ENCODE measurements at regions not wholly inside any gene's neighbourhood (a gene's known extent, or its start where the extent isn't known, plus 50 kb on each side); places are given as distances from the start of the nearest gene placed in this dataset.
"Not testable (repeated sequence)": the region's sequence is repeated elsewhere in the genome, so short reads cannot be mapped to it uniquely, and the experiment has no call there.

GRCh38 chr6:120805276-120805675 is 529.0 kb downstream of the TBC1D32 start:
- DNase-seq (ENCODE audit: low spot score), result peak; percentile 29

- DNase-seq (ENCODE audit: low spot score), result no peak
These were observed 529.7 kb downstream of the TBC1D32 start for GRCh38 chr6:120804612-120805011.

- no peak for DNase-seq (ENCODE audit: low spot score)
These were observed 547.6 kb downstream of the TBC1D32 start for GRCh38 chr6:120786682-120787081.

- no peak for DNase-seq (ENCODE audit: low spot score)
These were observed 548.0 kb downstream of the TBC1D32 start for GRCh38 chr6:120786256-120786655.

- no peak for DNase-seq (ENCODE audit: low spot score)
These were observed 548.7 kb downstream of the TBC1D32 start for GRCh38 chr6:120785459-120786086.

- no peak for DNase-seq (ENCODE audit: low spot score)
These were observed 554.8 kb downstream of the TBC1D32 start for GRCh38 chr6:120779441-120779840.

- DNase-seq (ENCODE audit: low spot score), result no peak
These were observed 558.6 kb downstream of the TBC1D32 start for GRCh38 chr6:120775698-120776097.

GRCh38 chr6:120774275-120774674 is 560.0 kb downstream of the TBC1D32 start:
- DNase-seq (ENCODE audit: low spot score), result peak; percentile 22

GRCh38 chr6:120771019-120771418 is 563.3 kb downstream of the TBC1D32 start:
- no peak for DNase-seq (ENCODE audit: low spot score)

GRCh38 chr6:120764312-120764711 is 570.0 kb downstream of the TBC1D32 start:
- DNase-seq (ENCODE audit: low spot score), result peak; percentile 2

GRCh38 chr6:120759570-120759969 is 574.7 kb downstream of the TBC1D32 start:
- DNase-seq (ENCODE audit: low spot score), result no peak

- DNase-seq (ENCODE audit: low spot score), result not testable (repeated sequence)
These were observed 585.7 kb downstream of the TBC1D32 start for GRCh38 chr6:120748574-120748973.

- DNase-seq (ENCODE audit: low spot score), result no peak
These were observed 597.5 kb downstream of the TBC1D32 start for GRCh38 chr6:120736740-120737139.

- DNase-seq (ENCODE audit: low spot score), result peak; percentile 29
These were observed 598.6 kb downstream of the TBC1D32 start for GRCh38 chr6:120735641-120736040.

- DNase-seq (ENCODE audit: low spot score), result no peak
These were observed 623.0 kb downstream of the TBC1D32 start for GRCh38 chr6:120711255-120711654.

GRCh38 chr6:120700001-120700400 is 634.3 kb downstream of the TBC1D32 start:
- no peak for DNase-seq (ENCODE audit: low spot score)

GRCh38 chr6:120686492-120686891 is 647.8 kb downstream of the TBC1D32 start:
- no peak for DNase-seq (ENCODE audit: low spot score)

- DNase-seq (ENCODE audit: low spot score), result no peak
These were observed 652.1 kb downstream of the TBC1D32 start for GRCh38 chr6:120682145-120682544.

GRCh38 chr6:120681204-120681603 is 653.1 kb downstream of the TBC1D32 start:
- no peak for DNase-seq (ENCODE audit: low spot score)

- peak; percentile 12 for DNase-seq (ENCODE audit: low spot score)
These were observed 658.4 kb downstream of the TBC1D32 start for GRCh38 chr6:120675886-120676285.

GRCh38 chr6:120671519-120671918 is 662.8 kb downstream of the TBC1D32 start:
- peak; percentile 5 for DNase-seq (ENCODE audit: low spot score)

- DNase-seq (ENCODE audit: low spot score), result no peak
These were observed 681.8 kb downstream of the TBC1D32 start for GRCh38 chr6:120652506-120652905.

- DNase-seq (ENCODE audit: low spot score), result no peak
These were observed 685.6 kb downstream of the TBC1D32 start for GRCh38 chr6:120648713-120649112.

GRCh38 chr6:120646101-120646500 is 688.2 kb downstream of the TBC1D32 start:
- no peak for DNase-seq (ENCODE audit: low spot score)

All from RKO (cell line).